Smooth muscle cell (in vitro differentiated cells): ENCODE measurements at regions not wholly inside any gene's neighbourhood (a gene's known extent, or its start where the extent isn't known, plus 50 kb on each side); places are given as distances from the start of the nearest gene placed in this dataset.

Source experiments
- DNase-seq: peaks from one replicate; lab custom pipeline; 2025; ENCODE audit not compliant: unreplicated experiment; lab: John Stamatoyannopoulos, UW
- H2AFZ ChIP-seq: fragments of 200-600 bp; sonication (generic); 2 replicates; pipeline ENCODE4 v1.6.0; 2016; ENCODE audit warnings: antibody characterized with exemption, low read depth, mild to moderate bottlenecking
- H3F3A ChIP-seq: fragments of 200-600 bp; sonication (generic); 2 replicates; pipeline ENCODE4 v1.6.0; 2017; ENCODE audit warnings: antibody characterized with exemption, low read depth
- H3K27ac ChIP-seq: fragments of 200-600 bp; sonication (generic); 2 replicates; pipeline ENCODE4 v1.5.1; 2016; ENCODE audit warnings: low read depth, mild to moderate bottlenecking
- H3K27me3 ChIP-seq: fragments of 200-600 bp; sonication (generic); 2 replicates; pipeline ENCODE4 v1.6.1; 2016; ENCODE audit warnings: low read depth, mild to moderate bottlenecking
- H3K36me3 ChIP-seq: fragments of 200-600 bp; sonication (generic); 2 replicates; pipeline ENCODE4 v1.5.1; 2016; ENCODE audit warnings: low read depth
- H3K4me1 ChIP-seq: fragments of 200-600 bp; sonication (generic); 2 replicates; pipeline ENCODE4 v1.5.1; 2016; ENCODE audit warnings: low read depth
- H3K4me2 ChIP-seq: fragments of 200-600 bp; sonication (generic); 2 replicates; pipeline ENCODE4 v1.6.0; 2016; ENCODE audit warnings: mild to moderate bottlenecking
- H3K4me3 ChIP-seq: fragments of 200-600 bp; sonication (generic); 2 replicates; pipeline ENCODE4 v1.5.1; 2016; ENCODE audit warnings: mild to moderate bottlenecking
- H3K79me2 ChIP-seq: fragments of 200-600 bp; sonication (generic); 2 replicates; pipeline ENCODE4 v1.6.0; 2016; ENCODE audit warnings: low read depth, mild to moderate bottlenecking
- H3K9ac ChIP-seq: fragments of 200-600 bp; sonication (generic); 2 replicates; pipeline ENCODE4 v1.6.0; 2016; ENCODE audit warnings: low read depth
- H3K9me3 ChIP-seq: fragments of 200-600 bp; sonication (generic); replicated peaks from 2 replicates; pipeline ENCODE4 v1.5.1; 2016; ENCODE audit warnings: low read depth
- H4K20me1 ChIP-seq: fragments of 200-600 bp; sonication (generic); 2 replicates; pipeline ENCODE4 v1.6.0; 2016; ENCODE audit warnings: low read depth
- CTCF ChIP-seq: fragments of 200-600 bp; sonication (generic); IDR thresholded peaks from 2 replicates; pipeline ENCODE4 v1.5.1; 2017; ENCODE audit warnings: borderline replicate concordance, mild to moderate bottlenecking, antibody characterized with exemption; ENCODE audit not compliant: insufficient read depth, poor library complexity, severe bottlenecking
- WGBS: methylation state at CpG from one replicate; pipeline ENCODE4 v1.1.7; 2016; ENCODE audit warnings: low lambda C conversion rate; 5-methylcytosine and 5-hydroxymethylcytosine counted together

- TF ChIP-seq CTCF, result no peak
- no peaks in the 10 kb centered on the region for H4K20me1 ChIP-seq
- no peaks in the 10 kb centered on the region for H3K79me2 ChIP-seq
- no peak for DNase-seq
- H3K9me3 ChIP-seq, result no peaks in the 10 kb centered on the region
- H3K36me3 ChIP-seq, result no peaks in the 10 kb centered on the region
- WGBS, result 87% methylated on average over 5 of the region's 5 CpGs
- H3K4me2 ChIP-seq, result no peak overlapping the region
- no peaks in the 10 kb centered on the region for H3K4me1 ChIP-seq
- H3K27ac ChIP-seq, result no peak overlapping the region
- H3F3A ChIP-seq, result no peaks in the 10 kb centered on the region
- H3K9ac ChIP-seq, result no peak overlapping the region
- H3K4me3 ChIP-seq, result no peak overlapping the region
- H2AFZ ChIP-seq, result no peak overlapping the region
- H3K27me3 ChIP-seq, result no peaks in the 10 kb centered on the region
Observed at GRCh38 chr18:4589056-4589800, 134.1 kb upstream of the DLGAP1 start.

GRCh38 chr18:4587204-4587603, 132.1 kb upstream of the DLGAP1 start:
- DNase-seq, result no peak
- no peaks in the 10 kb centered on the region for H3K79me2 ChIP-seq
- H3F3A ChIP-seq, result no peaks in the 10 kb centered on the region
- no peaks in the 10 kb centered on the region for H3K27me3 ChIP-seq
- H3K4me1 ChIP-seq, result no peaks in the 10 kb centered on the region
- peak overlapping the region; percentile 53 for H2AFZ ChIP-seq
- no peak overlapping the region for H3K4me2 ChIP-seq
- H3K27ac ChIP-seq, result peak overlapping the region; percentile 25
- no peak overlapping the region for H3K9ac ChIP-seq
- H3K4me3 ChIP-seq, result no peak overlapping the region
- no peaks in the 10 kb centered on the region for H3K9me3 ChIP-seq
- no peaks in the 10 kb centered on the region for H3K36me3 ChIP-seq
- no peak for TF ChIP-seq CTCF
- no peaks in the 10 kb centered on the region for H4K20me1 ChIP-seq

GRCh38 chr18:4586731-4587130, 131.6 kb upstream of the DLGAP1 start:
- H3K9me3 ChIP-seq, result no peaks in the 10 kb centered on the region
- H3K4me3 ChIP-seq, result no peak overlapping the region
- 64% methylated on average over 2 of the region's 2 CpGs for WGBS
- no peak for DNase-seq
- TF ChIP-seq CTCF, result no peak
- peaks cover 1% of the 10 kb centered on the region for H3K4me1 ChIP-seq
- H3F3A ChIP-seq, result no peaks in the 10 kb centered on the region
- H4K20me1 ChIP-seq, result no peaks in the 10 kb centered on the region
- no peaks in the 10 kb centered on the region for H3K27me3 ChIP-seq
- H3K27ac ChIP-seq, result peak overlapping the region; percentile 25
- H3K79me2 ChIP-seq, result no peaks in the 10 kb centered on the region
- no peak overlapping the region for H3K9ac ChIP-seq
- H2AFZ ChIP-seq, result peak overlapping the region; percentile 53
- no peak overlapping the region for H3K4me2 ChIP-seq
- no peaks in the 10 kb centered on the region for H3K36me3 ChIP-seq
